ENCODE measurements at regions not wholly inside any gene's neighbourhood (a gene's known extent, or its start where the extent isn't known, plus 50 kb on each side); places are given as distances from the start of the nearest gene placed in this dataset.
A peak's percentile ranks its signal among the peaks of the same experiment; 100 is the strongest.

GRCh38 chr18:24940416-24940815 is 411.6 kb downstream of the ZNF521 start:
- H3K9ac ChIP-seq (ENCODE audit: low read length) = no peak overlapping the region
- no peak overlapping the region for H4K12ac ChIP-seq (ENCODE audit: low read depth, low read length)
- H2BK120ac ChIP-seq (ENCODE audit: insufficient read depth, low read length, poor library complexity) = no peak overlapping the region
- H3K14ac ChIP-seq (ENCODE audit: low read length) = no peak overlapping the region
- H4K91ac ChIP-seq (ENCODE audit: low read depth, low read length) = no peak overlapping the region
- H3K79me2 ChIP-seq (ENCODE audit: control insufficient read depth, insufficient read depth, low read length, poor library complexity) = no peaks in the 10 kb centered on the region
- no peak overlapping the region for H4K8ac ChIP-seq (ENCODE audit: low read depth, low read length)
- H3K4me2 ChIP-seq (ENCODE audit: low read length) = no peak overlapping the region
- no peak overlapping the region for H2BK5ac ChIP-seq (ENCODE audit: low read depth, low read length, poor library complexity)
- H3K23ac ChIP-seq (ENCODE audit: low read length) = no peak overlapping the region
- H3K4ac ChIP-seq (ENCODE audit: low read depth, low read length) = no peak overlapping the region
- no peak overlapping the region for H2AFZ ChIP-seq (ENCODE audit: insufficient read depth, low read length, poor library complexity)
- no peak overlapping the region for H3K4me3 ChIP-seq (ENCODE audit: low read depth, low read length)
- no peak overlapping the region for H2BK12ac ChIP-seq (ENCODE audit: low read length)
- no CpG with 5 or more reads among the region's 6 CpGs for WGBS (ENCODE audit: extremely low coverage, insufficient coverage, insufficient read length)
- H3K4me1 ChIP-seq (ENCODE audit: control insufficient read depth in 1 of 2, insufficient read depth in 2 of 2, low read length in 2 of 2) = no peaks in the 10 kb centered on the region
- peak; percentile 55 to 70 for DNase-seq
- no peak overlapping the region for H3K18ac ChIP-seq (ENCODE audit: low read length)
- no peaks in the 10 kb centered on the region for H3K9me3 ChIP-seq (ENCODE audit: insufficient read depth, low read depth, low read length)
- no peaks in the 10 kb centered on the region for H3K79me1 ChIP-seq (ENCODE audit: low read length)
- H2AK5ac ChIP-seq (ENCODE audit: low read length) = no peak overlapping the region
- H3K36me3 ChIP-seq (ENCODE audit: control insufficient read depth in 1 of 2, insufficient read depth in 2 of 2, low read length in 2 of 2) = no peaks in the 10 kb centered on the region
- H3K27me3 ChIP-seq (ENCODE audit: insufficient read depth, low read length) = no peaks in the 10 kb centered on the region
- H3K27ac ChIP-seq (ENCODE audit: low read depth, low read length) = no peak overlapping the region

GRCh38 chr18:24941174-24941951 is 410.6 kb downstream of the ZNF521 start:
- no peak overlapping the region for H2BK12ac ChIP-seq (ENCODE audit: low read length)
- no peak overlapping the region for H3K27ac ChIP-seq (ENCODE audit: low read depth, low read length)
- H3K4me1 ChIP-seq (ENCODE audit: control insufficient read depth in 1 of 2, insufficient read depth in 2 of 2, low read length in 2 of 2) = no peaks in the 10 kb centered on the region
- H3K23ac ChIP-seq (ENCODE audit: low read length) = no peak overlapping the region
- H3K79me1 ChIP-seq (ENCODE audit: low read length) = no peaks in the 10 kb centered on the region
- no peak overlapping the region for H3K4me2 ChIP-seq (ENCODE audit: low read length)
- H3K14ac ChIP-seq (ENCODE audit: low read length) = no peak overlapping the region
- H4K91ac ChIP-seq (ENCODE audit: low read depth, low read length) = no peak overlapping the region
- H2BK120ac ChIP-seq (ENCODE audit: insufficient read depth, low read length, poor library complexity) = no peak overlapping the region
- no CpG with 5 or more reads among the region's 6 CpGs for WGBS (ENCODE audit: extremely low coverage, insufficient coverage, insufficient read length)
- no peak overlapping the region for H2AK5ac ChIP-seq (ENCODE audit: low read length)
- H2BK5ac ChIP-seq (ENCODE audit: low read depth, low read length, poor library complexity) = no peak overlapping the region
- H3K4ac ChIP-seq (ENCODE audit: low read depth, low read length) = no peak overlapping the region
- H4K8ac ChIP-seq (ENCODE audit: low read depth, low read length) = no peak overlapping the region
- H3K79me2 ChIP-seq (ENCODE audit: control insufficient read depth, insufficient read depth, low read length, poor library complexity) = no peaks in the 10 kb centered on the region
- no peak overlapping the region for H3K9ac ChIP-seq (ENCODE audit: low read length)
- no peaks in the 10 kb centered on the region for H3K36me3 ChIP-seq (ENCODE audit: control insufficient read depth in 1 of 2, insufficient read depth in 2 of 2, low read length in 2 of 2)
- H3K18ac ChIP-seq (ENCODE audit: low read length) = no peak overlapping the region
- no peak overlapping the region for H3K4me3 ChIP-seq (ENCODE audit: low read depth, low read length)
- H2AFZ ChIP-seq (ENCODE audit: insufficient read depth, low read length, poor library complexity) = no peak overlapping the region
- no peak overlapping the region for H4K12ac ChIP-seq (ENCODE audit: low read depth, low read length)
- H3K9me3 ChIP-seq (ENCODE audit: insufficient read depth, low read depth, low read length) = no peaks in the 10 kb centered on the region
- H3K27me3 ChIP-seq (ENCODE audit: insufficient read depth, low read length) = no peaks in the 10 kb centered on the region
- no peak for DNase-seq

DNA sequence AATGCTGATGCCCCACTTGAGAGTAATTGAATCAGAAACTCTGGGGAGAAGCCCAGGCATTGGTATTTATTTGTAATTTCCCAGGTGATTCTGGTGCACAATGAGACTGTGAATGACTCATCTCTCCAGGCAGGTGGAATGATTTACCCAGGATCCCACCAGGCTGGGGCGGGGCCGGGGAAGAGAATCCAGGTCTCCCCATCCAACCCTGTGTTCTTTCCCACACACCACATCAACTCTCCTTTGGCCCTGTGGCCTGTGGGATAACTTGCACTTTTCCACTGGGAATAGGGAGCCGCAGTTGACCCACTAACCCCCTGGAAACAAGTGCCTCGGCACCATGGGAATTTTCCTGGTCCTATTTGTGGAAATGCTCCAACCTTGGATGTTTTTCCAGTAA is 409.8 kb downstream of the ZNF521 start:
- Histone ChIP-seq H4K12ac (ENCODE audit: low read depth, low read length) (no peak overlapping the region), H3K9me3 (ENCODE audit: insufficient read depth, low read depth, low read length) (no peaks in the 10 kb centered on the region), H3K23ac (ENCODE audit: low read length) (no peak overlapping the region), H4K91ac (ENCODE audit: low read depth, low read length) (no peak overlapping the region), H3K27me3 (ENCODE audit: insufficient read depth, low read length) (no peaks in the 10 kb centered on the region), H3K79me1 (ENCODE audit: low read length) (no peaks in the 10 kb centered on the region), H3K18ac (ENCODE audit: low read length) (no peak overlapping the region), H3K27ac (ENCODE audit: low read depth, low read length) (no peak overlapping the region), H2BK5ac (ENCODE audit: low read depth, low read length, poor library complexity) (no peak overlapping the region), H3K14ac (ENCODE audit: low read length) (no peak overlapping the region), H3K4me2 (ENCODE audit: low read length) (no peak overlapping the region), H2BK120ac (ENCODE audit: insufficient read depth, low read length, poor library complexity) (no peak overlapping the region), H4K8ac (ENCODE audit: low read depth, low read length) (no peak overlapping the region), H3K4me1 (ENCODE audit: control insufficient read depth in 1 of 2, insufficient read depth in 2 of 2, low read length in 2 of 2) (no peaks in the 10 kb centered on the region), H3K4me3 (ENCODE audit: low read depth, low read length) (no peak overlapping the region), H3K36me3 (ENCODE audit: control insufficient read depth in 1 of 2, insufficient read depth in 2 of 2, low read length in 2 of 2) (no peaks in the 10 kb centered on the region), H3K4ac (ENCODE audit: low read depth, low read length) (no peak overlapping the region), H2BK12ac (ENCODE audit: low read length) (no peak overlapping the region), H3K9ac (ENCODE audit: low read length) (no peak overlapping the region), H2AFZ (ENCODE audit: insufficient read depth, low read length, poor library complexity) (no peak overlapping the region), H3K79me2 (ENCODE audit: control insufficient read depth, insufficient read depth, low read length, poor library complexity) (no peaks in the 10 kb centered on the region), H2AK5ac (ENCODE audit: low read length) (no peak overlapping the region)
- WGBS (ENCODE audit: extremely low coverage, insufficient coverage, insufficient read length) = no CpG with 5 or more reads among the region's 4 CpGs
- no peak for DNase-seq

- no peak overlapping the region for H2AFZ ChIP-seq (ENCODE audit: insufficient read depth, low read length, poor library complexity)
- H4K12ac ChIP-seq (ENCODE audit: low read depth, low read length) = no peak overlapping the region
- no peaks in the 10 kb centered on the region for H3K4me1 ChIP-seq (ENCODE audit: control insufficient read depth in 1 of 2, insufficient read depth in 2 of 2, low read length in 2 of 2)
- H4K8ac ChIP-seq (ENCODE audit: low read depth, low read length) = no peak overlapping the region
- no peak overlapping the region for H2BK12ac ChIP-seq (ENCODE audit: low read length)
- no peak overlapping the region for H3K4ac ChIP-seq (ENCODE audit: low read depth, low read length)
- no peak overlapping the region for H3K9ac ChIP-seq (ENCODE audit: low read length)
- H2AK5ac ChIP-seq (ENCODE audit: low read length) = no peak overlapping the region
- no peaks in the 10 kb centered on the region for H3K79me1 ChIP-seq (ENCODE audit: low read length)
- DNase-seq = no peak
- H2BK120ac ChIP-seq (ENCODE audit: insufficient read depth, low read length, poor library complexity) = no peak overlapping the region
- H3K4me2 ChIP-seq (ENCODE audit: low read length) = no peak overlapping the region
- H3K79me2 ChIP-seq (ENCODE audit: control insufficient read depth, insufficient read depth, low read length, poor library complexity) = no peaks in the 10 kb centered on the region
- no CpG with 5 or more reads among the region's 8 CpGs for WGBS (ENCODE audit: extremely low coverage, insufficient coverage, insufficient read length)
- no peak overlapping the region for H3K4me3 ChIP-seq (ENCODE audit: low read depth, low read length)
- no peaks in the 10 kb centered on the region for H3K9me3 ChIP-seq (ENCODE audit: insufficient read depth, low read depth, low read length)
- H3K18ac ChIP-seq (ENCODE audit: low read length) = no peak overlapping the region
- no peak overlapping the region for H3K14ac ChIP-seq (ENCODE audit: low read length)
- no peak overlapping the region for H3K27ac ChIP-seq (ENCODE audit: low read depth, low read length)
- no peak overlapping the region for H2BK5ac ChIP-seq (ENCODE audit: low read depth, low read length, poor library complexity)
- H3K27me3 ChIP-seq (ENCODE audit: insufficient read depth, low read length) = no peaks in the 10 kb centered on the region
- no peaks in the 10 kb centered on the region for H3K36me3 ChIP-seq (ENCODE audit: control insufficient read depth in 1 of 2, insufficient read depth in 2 of 2, low read length in 2 of 2)
- no peak overlapping the region for H4K91ac ChIP-seq (ENCODE audit: low read depth, low read length)
- H3K23ac ChIP-seq (ENCODE audit: low read length) = no peak overlapping the region
These were observed 404.3 kb downstream of the ZNF521 start for GRCh38 chr18:24947521-24948305.
